ENCODE measurements at regions not wholly inside any gene's neighbourhood (a gene's known extent, or its start where the extent isn't known, plus 50 kb on each side); places are given as distances from the start of the nearest gene placed in this dataset.
"Not testable (repeated sequence)": the region's sequence is repeated elsewhere in the genome, so short reads cannot be mapped to it uniquely, and the experiment has no call there.

GRCh38 chr20:25774203-25774602 lies 77.5 kb upstream of the ZNF337 start:
- not testable (repeated sequence) for DNase-seq

GRCh38 chr20:25772437-25772836 lies 75.8 kb upstream of the ZNF337 start:
- DNase-seq, result not testable (repeated sequence)

- DNase-seq, result not testable (repeated sequence)
Measured at GRCh38 chr20:25771818-25772217, 75.2 kb upstream of the ZNF337 start.

- no peak for DNase-seq
Measured at GRCh38 chr20:25761596-25761995, 64.9 kb upstream of the ZNF337 start.

- not testable (repeated sequence) for DNase-seq
Measured at GRCh38 chr20:25761046-25761445, 64.4 kb upstream of the ZNF337 start.

GRCh38 chr20:25750765-25751696 lies 54.4 kb upstream of the ZNF337 start:
- peak; percentile 33 for DNase-seq

GRCh38 chr20:25750220-25750764 lies 53.6 kb upstream of the ZNF337 start:
- DNase-seq, result no peak

GRCh38 chr20:25749649-25750048 lies 53.0 kb upstream of the ZNF337 start:
- DNase-seq, result no peak

Measured in NCI-H446 treated with DMSO at 0.1 percent for 48 hours (cell line).